Mesendoderm (in vitro differentiated cells): ENCODE measurements at regions not wholly inside any gene's neighbourhood (a gene's known extent, or its start where the extent isn't known, plus 50 kb on each side); places are given as distances from the start of the nearest gene placed in this dataset.
"Not testable (repeated sequence)": the region's sequence is repeated elsewhere in the genome, so short reads cannot be mapped to it uniquely, and the experiment has no call there.

ENCODE experiments used
- DNase-seq: peaks from one replicate; pipeline ENCODE4 v3.0.0; 2013
- H2AK5ac ChIP-seq: 2 replicates; pipeline ENCODE4 v1.6.1; 2013; ENCODE audit warnings: low read length, inconsistent platforms
- H2BK120ac ChIP-seq: 2 replicates; pipeline ENCODE4 v1.6.1; 2013; ENCODE audit warnings: low read depth, mild to moderate bottlenecking, low read length, moderate library complexity, mixed read lengths
- H2BK15ac ChIP-seq: replicated peaks from 2 replicates; pipeline ENCODE4 v1.6.1; 2013; ENCODE audit warnings: low read depth, mild to moderate bottlenecking, moderate library complexity
- H2BK5ac ChIP-seq: 2 replicates; pipeline ENCODE4 v1.6.1; 2013; ENCODE audit warnings: low read length, inconsistent platforms
- H3K18ac ChIP-seq: 2 replicates; pipeline ENCODE4 v1.6.1; 2013; ENCODE audit warnings: mild to moderate bottlenecking, low read length, mixed read lengths
- H3K23ac ChIP-seq: one replicate; pipeline ENCODE4 v1.6.1; 2013; ENCODE audit warnings: low read length
- H3K27ac ChIP-seq: 2 replicates; pipeline ENCODE4 v1.5.1; 2013; ENCODE audit warnings: low read depth, mild to moderate bottlenecking, inconsistent platforms, low read length, moderate library complexity
- H3K27me3 ChIP-seq: 2 replicates; pipeline ENCODE4 v1.6.1; 2013; ENCODE audit warnings: low read length, control low read depth, mild to moderate bottlenecking, inconsistent platforms; ENCODE audit not compliant: insufficient read depth, poor library complexity
- H3K36me3 ChIP-seq: 2 replicates; pipeline ENCODE4 v1.6.1; 2013; ENCODE audit warnings: low read length, inconsistent platforms; ENCODE audit not compliant: control insufficient read depth, insufficient read depth
- H3K4ac ChIP-seq: one replicate; pipeline ENCODE4 v1.6.1; 2013; ENCODE audit warnings: low read depth, mild to moderate bottlenecking, low read length, moderate library complexity
- H3K4me1 ChIP-seq: 2 replicates; pipeline ENCODE4 v1.6.1; 2013; ENCODE audit warnings: low read depth, low read length, inconsistent platforms; ENCODE audit not compliant: control insufficient read depth
- H3K4me2 ChIP-seq: 2 replicates; pipeline ENCODE4 v1.6.1; 2013; ENCODE audit warnings: low read length
- H3K4me3 ChIP-seq: 2 replicates; pipeline ENCODE4 v1.5.1; 2013; ENCODE audit warnings: mild to moderate bottlenecking, low read length
- H3K56ac ChIP-seq: one replicate; pipeline ENCODE4 v1.6.1; 2013; ENCODE audit warnings: low read length
- H3K79me1 ChIP-seq: 2 replicates; pipeline ENCODE4 v1.6.1; 2013; ENCODE audit warnings: low read length, inconsistent platforms
- H3K79me2 ChIP-seq: 2 replicates; pipeline ENCODE4 v1.6.1; 2013; ENCODE audit warnings: mild to moderate bottlenecking, low read length; ENCODE audit not compliant: control insufficient read depth, insufficient read depth
- H3K9ac ChIP-seq: 2 replicates; pipeline ENCODE4 v1.6.1; 2013; ENCODE audit warnings: low read length, inconsistent platforms
- H4K5ac ChIP-seq: one replicate; pipeline ENCODE4 v1.6.1; 2013; ENCODE audit warnings: low read length
- H4K8ac ChIP-seq: one replicate; pipeline ENCODE4 v1.6.1; 2013; ENCODE audit warnings: low read depth, mild to moderate bottlenecking, control low read depth, low read length, moderate library complexity
- WGBS: extraction: QIAGEN DNeasy Blood & Tissue Kit; methylation state at CpG from one replicate; pipeline ENCODE4 v1.1.7; 2013; ENCODE audit warnings: low lambda C conversion rate, missing lambda C conversion rate; ENCODE audit not compliant: insufficient coverage; ENCODE audit errors: extremely low coverage; 5-methylcytosine and 5-hydroxymethylcytosine counted together

DNA sequence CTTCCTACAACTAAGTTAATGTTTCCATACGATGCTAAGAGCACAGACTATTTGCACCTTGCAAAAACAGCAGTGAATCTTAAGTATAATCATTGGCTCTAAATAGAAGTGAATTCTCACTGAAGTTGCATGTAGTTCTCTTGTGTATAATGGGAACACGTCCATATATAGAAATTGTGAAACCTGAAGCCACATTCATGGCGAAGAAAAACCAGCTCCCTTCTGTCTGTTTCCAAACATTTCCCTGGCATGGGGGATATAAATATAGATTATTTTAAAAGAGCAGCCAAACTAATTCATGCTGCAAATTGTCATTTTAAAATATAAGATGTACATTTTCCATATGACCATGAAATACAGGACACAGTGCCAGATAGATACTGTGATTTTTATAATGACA is 71.1 kb downstream of the TRAM1L1 start:
- no peak overlapping the region for H4K8ac ChIP-seq
- H3K4me3 ChIP-seq = no peak overlapping the region
- no peak overlapping the region for H2AK5ac ChIP-seq
- H3K4me1 ChIP-seq = no peaks in the 10 kb centered on the region
- no peak overlapping the region for H3K4me2 ChIP-seq
- H3K79me1 ChIP-seq = no peaks in the 10 kb centered on the region
- no peak overlapping the region for H4K5ac ChIP-seq
- H3K27me3 ChIP-seq = no peaks in the 10 kb centered on the region
- no peak overlapping the region for H3K23ac ChIP-seq
- no peak overlapping the region for H2BK120ac ChIP-seq
- no peak for DNase-seq
- no peaks in the 10 kb centered on the region for H3K36me3 ChIP-seq
- H2BK15ac ChIP-seq = no peak overlapping the region
- no peak overlapping the region for H3K18ac ChIP-seq
- H3K27ac ChIP-seq = no peak overlapping the region
- no peak overlapping the region for H3K9ac ChIP-seq
- H3K56ac ChIP-seq = no peak overlapping the region
- WGBS = no CpG with 5 or more reads among the region's 3 CpGs
- no peaks in the 10 kb centered on the region for H3K79me2 ChIP-seq
- no peak overlapping the region for H3K4ac ChIP-seq
- H2BK5ac ChIP-seq = no peak overlapping the region

DNA sequence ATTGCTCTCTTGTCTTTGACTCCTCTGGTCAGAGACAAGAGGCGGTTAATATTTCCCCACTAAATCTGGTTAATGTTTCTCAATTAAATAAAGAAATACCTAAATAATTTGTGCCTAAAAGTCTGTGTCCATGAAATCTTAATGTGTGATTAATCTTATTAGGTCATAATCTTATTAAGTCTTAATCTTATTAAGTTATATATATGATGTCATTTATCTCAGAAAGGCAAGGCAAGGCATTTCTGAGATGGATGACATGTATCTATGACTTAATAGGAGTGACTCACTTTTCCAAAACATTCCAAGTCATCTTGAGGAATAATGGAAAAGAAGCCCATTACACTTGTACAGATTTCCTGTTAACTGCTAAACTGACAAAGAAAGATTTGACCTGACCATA is 74.7 kb downstream of the TRAM1L1 start:
- H3K27me3 ChIP-seq = no peaks in the 10 kb centered on the region
- no peak overlapping the region for H3K4me3 ChIP-seq
- no peak overlapping the region for H3K27ac ChIP-seq
- no peak overlapping the region for H3K23ac ChIP-seq
- no peaks in the 10 kb centered on the region for H3K4me1 ChIP-seq
- H3K4me2 ChIP-seq = no peak overlapping the region
- no peak overlapping the region for H2BK5ac ChIP-seq
- no peaks in the 10 kb centered on the region for H3K79me2 ChIP-seq
- no peak overlapping the region for H3K9ac ChIP-seq
- H3K36me3 ChIP-seq = no peaks in the 10 kb centered on the region
- H2AK5ac ChIP-seq = no peak overlapping the region
- no peak overlapping the region for H3K18ac ChIP-seq
- no peak overlapping the region for H2BK120ac ChIP-seq
- DNase-seq = no peak
- WGBS = no CpG with 5 or more reads among the region's 1 CpG
- H3K56ac ChIP-seq = no peak overlapping the region
- H4K5ac ChIP-seq = no peak overlapping the region
- no peak overlapping the region for H3K4ac ChIP-seq
- H2BK15ac ChIP-seq = no peak overlapping the region
- H4K8ac ChIP-seq = no peak overlapping the region
- H3K79me1 ChIP-seq = no peaks in the 10 kb centered on the region

DNA sequence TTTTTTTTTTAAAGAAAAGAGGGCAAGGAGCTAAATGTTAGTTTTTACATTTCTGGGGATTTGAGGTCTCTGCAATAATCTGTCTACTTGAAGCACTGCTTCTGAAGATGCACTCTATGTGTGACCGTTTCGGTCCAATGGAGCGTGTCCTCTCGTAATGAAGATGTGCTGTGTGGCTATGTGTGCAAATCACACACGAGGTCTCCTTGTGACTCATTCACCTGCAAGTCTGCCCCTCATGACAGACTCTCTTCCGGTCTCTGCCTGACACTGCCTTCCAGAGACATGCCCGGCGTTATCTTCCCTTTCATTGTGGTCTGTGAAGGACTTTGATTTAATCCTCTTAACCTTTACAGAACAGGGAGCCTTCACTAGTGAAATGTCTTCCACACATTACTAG is 84.3 kb downstream of the TRAM1L1 start:
- no peak overlapping the region for H3K18ac ChIP-seq
- DNase-seq = no peak
- no peaks in the 10 kb centered on the region for H3K79me1 ChIP-seq
- H4K8ac ChIP-seq = no peak overlapping the region
- no peak overlapping the region for H3K4ac ChIP-seq
- no peaks in the 10 kb centered on the region for H3K27me3 ChIP-seq
- H3K36me3 ChIP-seq = no peaks in the 10 kb centered on the region
- H2BK15ac ChIP-seq = no peak overlapping the region
- no peaks in the 10 kb centered on the region for H3K4me1 ChIP-seq
- no peak overlapping the region for H2BK5ac ChIP-seq
- H2BK120ac ChIP-seq = no peak overlapping the region
- no peak overlapping the region for H3K4me2 ChIP-seq
- H4K5ac ChIP-seq = no peak overlapping the region
- H3K9ac ChIP-seq = no peak overlapping the region
- no peak overlapping the region for H3K23ac ChIP-seq
- no CpG with 5 or more reads among the region's 8 CpGs for WGBS
- no peaks in the 10 kb centered on the region for H3K79me2 ChIP-seq
- H3K4me3 ChIP-seq = no peak overlapping the region
- H2AK5ac ChIP-seq = no peak overlapping the region
- no peak overlapping the region for H3K27ac ChIP-seq
- H3K56ac ChIP-seq = no peak overlapping the region

DNA sequence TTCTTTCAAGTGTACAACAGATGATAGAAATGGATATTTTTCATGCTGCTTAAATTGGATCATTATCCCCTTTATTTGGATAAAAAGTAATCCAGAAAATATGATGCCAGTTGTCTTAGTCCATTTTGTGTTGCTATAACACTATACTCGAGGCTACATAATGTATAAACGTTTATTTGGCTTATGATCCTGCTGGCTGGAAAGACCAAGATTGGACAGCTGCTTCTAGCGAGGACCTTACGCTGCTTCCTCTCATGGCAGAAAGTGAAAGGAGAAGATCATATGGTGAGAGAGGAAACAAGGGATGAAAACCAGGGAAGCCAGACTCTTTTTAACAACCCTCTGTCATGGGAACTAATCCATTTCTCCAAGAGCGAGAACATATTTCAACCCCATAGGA is 102.7 kb downstream of the TRAM1L1 start:
- Histone ChIP-seq H2AK5ac (no peak overlapping the region), H3K79me2 (no peaks in the 10 kb centered on the region), H3K4me3 (no peak overlapping the region), H4K8ac (no peak overlapping the region), H3K27ac (no peak overlapping the region), H3K4me1 (no peaks in the 10 kb centered on the region), H3K56ac (no peak overlapping the region), H3K4ac (no peak overlapping the region), H3K36me3 (no peaks in the 10 kb centered on the region), H3K23ac (no peak overlapping the region), H3K18ac (no peak overlapping the region), H2BK120ac (no peak overlapping the region), H2BK15ac (no peak overlapping the region), H3K27me3 (no peaks in the 10 kb centered on the region), H2BK5ac (no peak overlapping the region), H3K9ac (no peak overlapping the region), H3K79me1 (no peaks in the 10 kb centered on the region), H3K4me2 (no peak overlapping the region), H4K5ac (no peak overlapping the region)
- DNase-seq = no peak
- WGBS = no CpG with 5 or more reads among the region's 5 CpGs

DNA sequence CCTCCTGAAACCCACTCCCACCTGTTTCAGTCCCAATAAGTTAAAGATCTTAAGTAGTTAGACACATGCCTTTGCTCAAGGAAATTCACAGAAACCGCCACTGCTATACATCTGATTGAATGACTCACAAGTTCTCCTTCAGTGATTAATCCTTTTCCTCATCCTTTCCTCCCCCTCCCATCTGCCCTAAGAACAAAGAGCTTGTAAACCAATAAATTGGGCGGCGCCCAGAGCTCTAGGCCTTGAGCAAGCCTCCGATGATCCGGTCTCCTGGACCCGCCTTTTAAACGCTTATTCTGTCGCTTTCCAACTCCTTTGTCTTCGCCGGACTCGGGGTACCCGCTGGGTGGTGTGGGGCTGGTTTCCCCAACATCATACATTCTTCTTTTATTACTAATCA is 104.9 kb downstream of the TRAM1L1 start:
- not testable (repeated sequence) for H4K8ac ChIP-seq, H3K79me2 ChIP-seq, H3K23ac ChIP-seq, H3K79me1 ChIP-seq, H3K9ac ChIP-seq, H3K4me2 ChIP-seq, H3K27ac ChIP-seq, H3K27me3 ChIP-seq, DNase-seq, H2BK5ac ChIP-seq, H4K5ac ChIP-seq, H3K18ac ChIP-seq, H3K4me3 ChIP-seq, H3K4ac ChIP-seq, H2AK5ac ChIP-seq, H3K36me3 ChIP-seq, H3K4me1 ChIP-seq, H3K56ac ChIP-seq, H2BK15ac ChIP-seq, H2BK120ac ChIP-seq
- WGBS = no CpG with 5 or more reads among the region's 12 CpGs

DNA sequence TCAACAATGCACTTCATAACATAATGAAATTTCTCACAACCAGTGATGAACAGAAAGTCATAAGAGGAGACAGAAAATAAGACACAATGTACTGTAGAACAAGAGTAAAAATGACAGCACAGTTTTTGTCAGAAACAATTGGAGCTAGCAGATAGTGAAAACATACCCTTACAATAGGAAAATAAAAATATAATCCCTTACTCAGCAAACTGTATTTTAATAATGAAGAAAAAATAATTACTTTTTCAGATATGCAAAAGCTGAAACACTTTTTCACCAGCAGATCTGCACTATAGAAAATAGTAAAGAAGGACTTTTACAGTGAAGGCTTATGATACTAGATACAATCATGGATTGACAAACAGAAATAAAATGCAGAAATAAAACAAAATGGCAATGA is 126.3 kb downstream of the TRAM1L1 start:
- Histone ChIP-seq H3K4me3 (no peak overlapping the region), H3K56ac (no peak overlapping the region), H3K36me3 (no peaks in the 10 kb centered on the region), H3K4me2 (no peak overlapping the region), H4K5ac (no peak overlapping the region), H3K4ac (no peak overlapping the region), H3K79me2 (no peaks in the 10 kb centered on the region), H3K18ac (no peak overlapping the region), H2BK120ac (no peak overlapping the region), H4K8ac (no peak overlapping the region), H3K79me1 (no peaks in the 10 kb centered on the region), H2AK5ac (no peak overlapping the region), H2BK5ac (no peak overlapping the region), H3K23ac (no peak overlapping the region), H3K9ac (no peak overlapping the region), H3K27ac (no peak overlapping the region), H2BK15ac (no peak overlapping the region), H3K27me3 (no peaks in the 10 kb centered on the region), H3K4me1 (no peaks in the 10 kb centered on the region)
- no peak for DNase-seq
